ENCODE measurements at regions not wholly inside any gene's neighbourhood (a gene's known extent, or its start where the extent isn't known, plus 50 kb on each side); places are given as distances from the start of the nearest gene placed in this dataset.

GRCh38 chr9:79377339-79377855, 194.4 kb upstream of the TLE4 start:
- ChIA-PET POLR2A (ENCODE audit: partially characterized antibody) (no interaction called here), CTCF (ENCODE audit: partially characterized antibody) (interaction anchor here (1.0 kb wide), 1 partner anchor 55 kb away, joined by 3 read pairs; no protein-coding TSS in a partner anchor)
- no peak overlapping the region for H3K4me2 ChIP-seq (ENCODE audit: insufficient read depth in 1 of 2, low read depth in 2 of 2, low read length in 2 of 2)
- H3K79me2 ChIP-seq (ENCODE audit: control insufficient read depth in 1 of 2, insufficient read depth in 2 of 2, low read length in 2 of 2), result no peaks in the 10 kb centered on the region
- no peaks in the 10 kb centered on the region for H3K4me1 ChIP-seq (replicated peaks in 1 of 4; ENCODE audit: control insufficient read depth in 3 of 4, insufficient read depth in 4 of 4, low read length in 3 of 4)
- DNase-seq (ENCODE audit: low read depth in 1 of 2, low spot score in 2 of 2) (no peak), FAIRE-seq (no peak)
- no peak overlapping the region for H3K4me3 ChIP-seq (ENCODE audit: extremely low read depth in 1 of 4, insufficient read depth in 2 of 4, low read depth in 3 of 4, low read length in 4 of 4)
- H3K27me3 ChIP-seq (replicated peaks in 1 of 4; ENCODE audit: control insufficient read depth in 3 of 4, extremely low read depth in 1 of 4, insufficient read depth in 3 of 4, low read length in 3 of 4), result no peaks in the 10 kb centered on the region
- no peaks in the 10 kb centered on the region for H4K20me1 ChIP-seq (replicated peaks in 1 of 2; ENCODE audit: control insufficient read depth in 1 of 2, insufficient read depth in 2 of 2, low read length in 2 of 2)
- H2BK15ac ChIP-seq (ENCODE audit: low read length), result no peak overlapping the region
- no peak for TF ChIP-seq RAD21 (IDR thresholded peaks at IDR 0.05 in 1 of 2, conservative IDR thresholded peaks at IDR 0.05 in 1 of 2; ENCODE audit: low read depth in 2 of 2, low read length in 2 of 2)
- TF ChIP-seq KDM1A (IDR thresholded peaks at IDR 0.05; ENCODE audit: borderline replicate concordance, low read length), result no peak
- no peak overlapping the region for H3K4ac ChIP-seq (replicated peaks; ENCODE audit: insufficient read length, low read depth, low read length)
- H3K27ac ChIP-seq (ENCODE audit: low read depth, low read length), result no peak overlapping the region
- H2AK5ac ChIP-seq (ENCODE audit: low read depth, low read length), result no peak overlapping the region
- no peak overlapping the region for H3K56ac ChIP-seq (replicated peaks; ENCODE audit: insufficient read length, low read depth, low read length)
- H3K79me1 ChIP-seq (ENCODE audit: low read depth, low read length), result no peaks in the 10 kb centered on the region
- no peak overlapping the region for H4K8ac ChIP-seq (ENCODE audit: extremely low read depth, insufficient read depth, low read length)
- H4K91ac ChIP-seq (replicated peaks; ENCODE audit: insufficient read length, low read length), result no peak overlapping the region
- no peak overlapping the region for H3K18ac ChIP-seq (ENCODE audit: extremely low read depth, low read length)
- no peak overlapping the region for H3K14ac ChIP-seq (ENCODE audit: insufficient read length)
- H3K23ac ChIP-seq (ENCODE audit: insufficient read length), result no peak overlapping the region
- no peak overlapping the region for H2BK5ac ChIP-seq (ENCODE audit: low read depth, low read length)
- H2BK12ac ChIP-seq (ENCODE audit: low read depth, low read length), result no peak overlapping the region
- no peaks in the 10 kb centered on the region for H3K23me2 ChIP-seq (ENCODE audit: low read depth, low read length)
- no peaks in the 10 kb centered on the region for H3K36me3 ChIP-seq (ENCODE audit: control insufficient read depth in 2 of 4, insufficient read depth in 4 of 4, low read length in 3 of 4)
- H2BK20ac ChIP-seq (ENCODE audit: low read length), result no peak overlapping the region
- peaks cover 4 to 7% of the 10 kb centered on the region in 2 experiments; a peak in 1 of 4 replicates for H3K9me3 ChIP-seq (ENCODE audit: insufficient read depth in 2 of 2, low read depth in 1 of 2, low read length in 1 of 2)
- 82% methylated on average over 5 of the region's 5 CpGs; no CpG with 5 or more reads in 1 of the 2 experiments for WGBS, 2 experiments (ENCODE audit: extremely low coverage in 1 of 2, insufficient coverage in 1 of 2, insufficient read length in 1 of 2, insufficient replicate concordance in 2 of 2, low coverage in 1 of 2, low lambda C conversion rate in 2 of 2, missing lambda C conversion rate in 1 of 2)
- peak overlapping the region; percentile 85; the same call in 1 of the 2 replicates for H2AFZ ChIP-seq (ENCODE audit: low read length)
- no peak overlapping the region for H2BK120ac ChIP-seq (replicated peaks; ENCODE audit: low read depth, low read length)
- no peak overlapping the region for H4K5ac ChIP-seq (ENCODE audit: insufficient read length, low read depth, low read length)
- H3K9ac ChIP-seq (replicated peaks in 1 of 4; ENCODE audit: extremely low read depth in 1 of 4, low read depth in 3 of 4, low read length in 3 of 4), result no peak overlapping the region
